Psoas muscle (tissue), 7 donors: ENCODE measurements at regions not wholly inside any gene's neighbourhood (a gene's known extent, or its start where the extent isn't known, plus 50 kb on each side); places are given as distances from the start of the nearest gene placed in this dataset.

Experiments used
- ATAC-seq, 4 donors: fragments of 200-7000 bp; cut with Tn5 transposase; one replicate each; pipeline ENCODE4 v1.9.1; 2020; ENCODE audit warnings: moderate library complexity in 3 of 4, mild to moderate bottlenecking in 2 of 4
- DNase-seq, 2 donors: peaks; one replicate each; pipeline ENCODE4 v3.0.0-alpha.2; 2020
- H3K27ac ChIP-seq: fragments of 200-600 bp; one replicate; pipeline ENCODE4 v1.8.0; 2022
- H3K27me3 ChIP-seq, 3 donors: fragments of 200-600 bp in 1 of 3; one replicate each; pipeline versions ENCODE4 v1.6.1 to v1.8.0; 2013 to 2022; ENCODE audit warnings: low read length in 2 of 3, mild to moderate bottlenecking in 2 of 3, moderate library complexity in 1 of 3; ENCODE audit not compliant: insufficient read depth in 3 of 3
- H3K36me3 ChIP-seq, 2 donors: fragments of 200-600 bp in 1 of 2; one replicate each; pipeline versions ENCODE4 v1.6.1 to v1.8.0; 2013 to 2022; ENCODE audit warnings: low read depth in 1 of 2, mild to moderate bottlenecking in 1 of 2, moderate library complexity in 1 of 2; ENCODE audit not compliant: insufficient read depth in 1 of 2
- H3K4me1 ChIP-seq: fragments of 200-600 bp; one replicate; pipeline ENCODE4 v1.8.0; 2022
- H3K4me3 ChIP-seq: fragments of 200-600 bp; one replicate; pipeline ENCODE4 v1.8.0; 2022; ENCODE audit warnings: mild to moderate bottlenecking
- H3K9me3 ChIP-seq: fragments of 200-600 bp; one replicate; pipeline ENCODE4 v1.8.0; 2022
- WGBS, 3 donors: extraction: QIAGEN DNeasy Blood & Tissue Kit; methylation state at CpG; one replicate each; pipeline versions ENCODE4 v1.1.6 to v1.1.7; 2013; 5-methylcytosine and 5-hydroxymethylcytosine counted together
- intact Hi-C, 2 donors: fragments of 100-400 bp; cut with DNase I; formaldehyde crosslinking; loops; one replicate each; pipeline versions ENCODE4 v1.11.0 to v1.14.2; 2022
- TF ChIP-seq, protein P1 (sequence below): fragments of 200-600 bp; IDR thresholded peaks from one replicate; pipeline ENCODE4 v1.8.0; 2022; ENCODE audit warnings: antibody characterized with exemption
- donor health status: healthy with polysubstance abuse.
- donor health status: DM: no; HTN: no; CAD: no; lungs with moderate emphysema.
- donor health status: Bipolar disorder and iron deficiency.
- donor health status: healthy.
- donor health status: DM: yes; HTN: yes; CAD: no.
- donor health status: DM: no; HTN: no; CAD: no.
- donor health status: DM: yes; HTN: yes; CAD: no.

- no peaks in the 10 kb centered on the region for H3K27me3 ChIP-seq
- H3K27ac ChIP-seq, result no peak overlapping the region
- H3K4me1 ChIP-seq, result no peaks in the 10 kb centered on the region
- H3K36me3 ChIP-seq, result no peaks in the 10 kb centered on the region
- intact Hi-C loops, result no loop called here
- 72 to 77% (median 76%) methylated on average over 6 of the region's 6 CpGs for WGBS, 3 donors
- no peak for DNase-seq
- no peak overlapping the region for H3K4me3 ChIP-seq
- no peak for ATAC-seq
- TF ChIP-seq, protein P1, sequence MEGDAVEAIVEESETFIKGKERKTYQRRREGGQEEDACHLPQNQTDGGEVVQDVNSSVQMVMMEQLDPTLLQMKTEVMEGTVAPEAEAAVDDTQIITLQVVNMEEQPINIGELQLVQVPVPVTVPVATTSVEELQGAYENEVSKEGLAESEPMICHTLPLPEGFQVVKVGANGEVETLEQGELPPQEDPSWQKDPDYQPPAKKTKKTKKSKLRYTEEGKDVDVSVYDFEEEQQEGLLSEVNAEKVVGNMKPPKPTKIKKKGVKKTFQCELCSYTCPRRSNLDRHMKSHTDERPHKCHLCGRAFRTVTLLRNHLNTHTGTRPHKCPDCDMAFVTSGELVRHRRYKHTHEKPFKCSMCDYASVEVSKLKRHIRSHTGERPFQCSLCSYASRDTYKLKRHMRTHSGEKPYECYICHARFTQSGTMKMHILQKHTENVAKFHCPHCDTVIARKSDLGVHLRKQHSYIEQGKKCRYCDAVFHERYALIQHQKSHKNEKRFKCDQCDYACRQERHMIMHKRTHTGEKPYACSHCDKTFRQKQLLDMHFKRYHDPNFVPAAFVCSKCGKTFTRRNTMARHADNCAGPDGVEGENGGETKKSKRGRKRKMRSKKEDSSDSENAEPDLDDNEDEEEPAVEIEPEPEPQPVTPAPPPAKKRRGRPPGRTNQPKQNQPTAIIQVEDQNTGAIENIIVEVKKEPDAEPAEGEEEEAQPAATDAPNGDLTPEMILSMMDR, result no peak
- no peaks in the 10 kb centered on the region for H3K9me3 ChIP-seq
Observed at GRCh38 chr4:19382993-19383756, 868.5 kb upstream of the SLIT2 start.

- Histone ChIP-seq H3K4me1 (no peaks in the 10 kb centered on the region), H3K36me3 (no peaks in the 10 kb centered on the region), H3K27me3 (no peaks in the 10 kb centered on the region), H3K9me3 (no peaks in the 10 kb centered on the region), H3K4me3 (no peak overlapping the region), H3K27ac (no peak overlapping the region)
- intact Hi-C loops, result no loop called here
- ATAC-seq (no peak), DNase-seq (no peak)
- WGBS, 3 donors, result 87 to 95% (median 89%) methylated on average over 1 of the region's 1 CpG
- TF ChIP-seq, protein P1, result no peak
Observed at GRCh38 chr4:19381068-19381467, 870.6 kb upstream of the SLIT2 start.

DNA sequence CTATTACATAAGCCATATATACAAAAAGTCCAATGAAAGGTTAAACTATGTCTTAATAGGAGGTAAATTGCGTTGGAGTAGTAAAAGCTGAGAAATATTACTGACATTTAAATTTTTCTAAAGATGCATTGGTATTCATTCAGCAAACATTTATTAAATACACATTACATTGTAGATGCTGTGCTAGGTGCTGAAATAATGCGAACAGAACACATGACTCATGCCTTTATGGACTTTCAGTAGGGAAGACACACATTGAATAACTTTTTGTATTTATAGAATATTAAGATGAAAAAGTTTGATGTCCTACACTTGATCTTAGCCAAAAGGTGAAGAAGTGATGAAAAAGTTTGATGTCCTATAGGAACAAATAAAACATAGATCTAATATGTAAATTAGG, 871.1 kb upstream of the SLIT2 start:
- H3K36me3 ChIP-seq, result no peaks in the 10 kb centered on the region
- WGBS, 3 donors, result 81 to 85% (median 85%) methylated on average over 2 of the region's 2 CpGs
- no peak overlapping the region for H3K27ac ChIP-seq
- H3K9me3 ChIP-seq, result no peaks in the 10 kb centered on the region
- no peak for DNase-seq
- intact Hi-C loops, result no loop called here
- no peaks in the 10 kb centered on the region for H3K27me3 ChIP-seq
- no peaks in the 10 kb centered on the region for H3K4me1 ChIP-seq
- H3K4me3 ChIP-seq, result no peak overlapping the region
- no peak for ATAC-seq
- TF ChIP-seq, protein P1, result no peak

- Histone ChIP-seq H3K27ac (no peak overlapping the region), H3K36me3 (no peaks in the 10 kb centered on the region), H3K27me3 (no peaks in the 10 kb centered on the region), H3K9me3 (no peaks in the 10 kb centered on the region), H3K4me3 (no peak overlapping the region), H3K4me1 (no peaks in the 10 kb centered on the region)
- 35 to 56% (median 40%) methylated on average over 6 of the region's 6 CpGs for WGBS, 3 donors
- ATAC-seq (no peak), DNase-seq (no peak)
- TF ChIP-seq, protein P1, result no peak
- intact Hi-C loops, result no loop called here
Observed at GRCh38 chr4:19379191-19379708, 872.5 kb upstream of the SLIT2 start.

GRCh38 chr4:19375931-19376330, 875.8 kb upstream of the SLIT2 start:
- Histone ChIP-seq H3K9me3 (no peaks in the 10 kb centered on the region), H3K27me3 (no peaks in the 10 kb centered on the region), H3K36me3 (no peaks in the 10 kb centered on the region), H3K4me1 (no peaks in the 10 kb centered on the region), H3K27ac (no peak overlapping the region), H3K4me3 (no peak overlapping the region)
- intact Hi-C loops, result no loop called here
- TF ChIP-seq, protein P1, result no peak
- WGBS, 3 donors, result 48 to 62% (median 61%) methylated on average over 2 of the region's 2 CpGs
- DNase-seq (no peak), ATAC-seq (no peak)
